Mammary epithelial cell (primary cell): ENCODE measurements at regions not wholly inside any gene's neighbourhood (a gene's known extent, or its start where the extent isn't known, plus 50 kb on each side); places are given as distances from the start of the nearest gene placed in this dataset.

Source experiments
- EZH2 ChIP-seq: IDR thresholded peaks from 2 replicates; pipeline ENCODE4 v1.6.1; 2012; ENCODE audit warnings: low read length, inconsistent platforms, borderline replicate concordance
- TF ChIP-seq, protein P1 (sequence below), 2 donors: IDR thresholded peaks in 1 of 2; conservative IDR thresholded peaks in 1 of 2; 2 replicates each; pipeline ENCODE4 v1.5.1; 2011 to 2012; ENCODE audit warnings: inconsistent platforms in 2 of 2, low read length in 2 of 2, mild to moderate bottlenecking in 2 of 2, control low read depth in 1 of 2, low read depth in 1 of 2; ENCODE audit not compliant: insufficient read depth in 1 of 2; ENCODE audit errors: extremely low read depth in 1 of 2

DNA sequence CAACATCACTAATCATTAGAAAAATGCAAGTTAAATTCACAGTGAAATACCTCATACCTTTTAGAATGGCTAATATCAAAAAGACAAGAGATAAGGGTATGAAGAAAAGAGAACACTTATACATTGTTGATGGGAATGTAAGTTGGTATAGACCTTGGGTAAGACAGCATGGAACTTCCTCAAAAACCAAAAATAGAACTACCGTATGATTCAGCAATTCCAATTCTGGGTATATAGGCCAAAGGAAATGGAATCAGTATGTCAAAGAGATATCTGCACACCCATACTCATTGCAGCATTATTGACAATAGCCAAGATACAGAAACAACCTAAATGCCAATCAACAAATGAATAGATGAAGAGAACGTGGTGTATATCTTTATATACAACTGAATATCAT lies 166.8 kb upstream of the LRRN1 start:
- TF ChIP-seq EZH2: no peak
- TF ChIP-seq, protein P1, sequence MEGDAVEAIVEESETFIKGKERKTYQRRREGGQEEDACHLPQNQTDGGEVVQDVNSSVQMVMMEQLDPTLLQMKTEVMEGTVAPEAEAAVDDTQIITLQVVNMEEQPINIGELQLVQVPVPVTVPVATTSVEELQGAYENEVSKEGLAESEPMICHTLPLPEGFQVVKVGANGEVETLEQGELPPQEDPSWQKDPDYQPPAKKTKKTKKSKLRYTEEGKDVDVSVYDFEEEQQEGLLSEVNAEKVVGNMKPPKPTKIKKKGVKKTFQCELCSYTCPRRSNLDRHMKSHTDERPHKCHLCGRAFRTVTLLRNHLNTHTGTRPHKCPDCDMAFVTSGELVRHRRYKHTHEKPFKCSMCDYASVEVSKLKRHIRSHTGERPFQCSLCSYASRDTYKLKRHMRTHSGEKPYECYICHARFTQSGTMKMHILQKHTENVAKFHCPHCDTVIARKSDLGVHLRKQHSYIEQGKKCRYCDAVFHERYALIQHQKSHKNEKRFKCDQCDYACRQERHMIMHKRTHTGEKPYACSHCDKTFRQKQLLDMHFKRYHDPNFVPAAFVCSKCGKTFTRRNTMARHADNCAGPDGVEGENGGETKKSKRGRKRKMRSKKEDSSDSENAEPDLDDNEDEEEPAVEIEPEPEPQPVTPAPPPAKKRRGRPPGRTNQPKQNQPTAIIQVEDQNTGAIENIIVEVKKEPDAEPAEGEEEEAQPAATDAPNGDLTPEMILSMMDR (conservative IDR thresholded peaks at IDR 0.05 in 1 of 2, IDR thresholded peaks at IDR 0.05 in 1 of 2; ENCODE audit: extremely low read depth in 1 of 2, insufficient read depth in 1 of 2, low read depth in 1 of 2, low read length in 2 of 2): no peak
